Liver (tissue), 3 donors: ENCODE measurements at regions not wholly inside any gene's neighbourhood (a gene's known extent, or its start where the extent isn't known, plus 50 kb on each side); places are given as distances from the start of the nearest gene placed in this dataset.

Source experiments
- GABPA ChIP-seq, 2 donors: IDR thresholded peaks in 1 of 2; conservative IDR thresholded peaks in 1 of 2; 2 replicates each; pipeline ENCODE4 v1.6.1; 2016; ENCODE audit warnings: antibody characterized with exemption in 2 of 2, mild to moderate bottlenecking in 1 of 2, moderate library complexity in 1 of 2
- TF ChIP-seq, protein P1 (sequence below): fragments of 150-350 bp; IDR thresholded peaks from 2 replicates; pipeline ENCODE4 v1.5.1; 2017; ENCODE audit warnings: improper control_type of control experiment, low read depth, low read length; ENCODE audit not compliant: missing input control
- donor health status: healthy.
- donor health status: healthy.

DNA sequence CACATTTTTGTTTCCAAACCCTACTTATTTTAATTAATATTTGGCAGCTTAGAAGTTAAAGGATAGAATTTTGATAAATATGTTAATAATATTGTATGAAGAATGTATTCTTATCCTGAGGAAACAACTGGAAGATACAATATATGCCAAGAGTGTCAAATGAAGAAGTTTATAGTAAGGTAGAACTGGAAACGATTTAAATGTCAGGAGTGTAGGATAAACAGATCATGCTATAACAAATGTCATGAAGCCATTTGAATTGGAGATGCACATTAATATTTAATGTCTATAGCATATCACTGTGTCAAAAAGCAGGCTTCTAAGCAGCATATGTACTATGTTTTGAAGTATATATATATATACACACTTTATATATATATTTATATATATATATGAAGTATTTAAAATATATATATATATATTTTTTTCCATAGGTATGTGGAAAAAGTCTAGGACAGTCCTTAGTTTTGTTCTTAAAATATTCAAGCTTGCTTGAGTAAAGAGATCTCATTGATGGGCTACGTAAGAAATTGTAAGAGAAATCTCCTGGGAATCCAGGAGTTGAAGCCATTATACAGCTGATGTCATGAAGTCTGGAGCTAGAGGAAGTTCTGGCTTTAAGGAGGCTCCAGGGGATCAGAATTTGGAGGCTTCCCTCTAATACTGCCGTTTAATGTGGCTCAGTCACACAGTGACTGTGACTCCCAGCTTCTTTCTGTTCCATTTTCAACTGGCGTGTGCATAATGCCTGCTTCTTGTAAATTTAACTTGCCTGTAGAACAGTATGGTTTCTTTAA, 79.9 kb upstream of the MYCBP2 start:
- no peak for TF ChIP-seq GABPA (IDR thresholded peaks at IDR 0.05 in 1 of 2, conservative IDR thresholded peaks at IDR 0.05 in 1 of 2)
- TF ChIP-seq, protein P1, sequence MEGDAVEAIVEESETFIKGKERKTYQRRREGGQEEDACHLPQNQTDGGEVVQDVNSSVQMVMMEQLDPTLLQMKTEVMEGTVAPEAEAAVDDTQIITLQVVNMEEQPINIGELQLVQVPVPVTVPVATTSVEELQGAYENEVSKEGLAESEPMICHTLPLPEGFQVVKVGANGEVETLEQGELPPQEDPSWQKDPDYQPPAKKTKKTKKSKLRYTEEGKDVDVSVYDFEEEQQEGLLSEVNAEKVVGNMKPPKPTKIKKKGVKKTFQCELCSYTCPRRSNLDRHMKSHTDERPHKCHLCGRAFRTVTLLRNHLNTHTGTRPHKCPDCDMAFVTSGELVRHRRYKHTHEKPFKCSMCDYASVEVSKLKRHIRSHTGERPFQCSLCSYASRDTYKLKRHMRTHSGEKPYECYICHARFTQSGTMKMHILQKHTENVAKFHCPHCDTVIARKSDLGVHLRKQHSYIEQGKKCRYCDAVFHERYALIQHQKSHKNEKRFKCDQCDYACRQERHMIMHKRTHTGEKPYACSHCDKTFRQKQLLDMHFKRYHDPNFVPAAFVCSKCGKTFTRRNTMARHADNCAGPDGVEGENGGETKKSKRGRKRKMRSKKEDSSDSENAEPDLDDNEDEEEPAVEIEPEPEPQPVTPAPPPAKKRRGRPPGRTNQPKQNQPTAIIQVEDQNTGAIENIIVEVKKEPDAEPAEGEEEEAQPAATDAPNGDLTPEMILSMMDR: no peak
